NCI-H1436 (cell line): ENCODE measurements at regions not wholly inside any gene's neighbourhood (a gene's known extent, or its start where the extent isn't known, plus 50 kb on each side); places are given as distances from the start of the nearest gene placed in this dataset.

Source experiments
- DNase-seq: peaks from one replicate; lab custom pipeline; 2025; lab: John Stamatoyannopoulos, UW

DNA sequence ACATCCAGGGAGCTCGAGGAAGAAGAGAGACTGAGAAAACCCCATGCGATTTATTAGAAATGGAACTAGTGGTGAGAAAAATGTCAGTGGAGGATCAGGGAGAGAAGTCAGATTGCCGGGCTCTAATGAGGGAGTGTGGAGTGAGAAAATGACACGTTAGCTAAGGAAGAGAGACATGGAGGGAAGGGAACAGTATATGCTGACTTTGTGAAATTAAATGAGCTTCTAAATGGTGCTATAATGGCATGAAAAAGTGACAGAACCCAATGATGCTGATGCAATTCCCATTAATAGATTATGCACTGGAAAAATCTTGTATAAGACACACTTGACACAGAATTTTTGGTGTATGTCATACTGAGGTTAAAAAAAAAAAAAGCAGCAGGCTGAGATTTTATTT, 112.6 kb downstream of the HSPH1 start:
- DNase-seq: no peak

DNA sequence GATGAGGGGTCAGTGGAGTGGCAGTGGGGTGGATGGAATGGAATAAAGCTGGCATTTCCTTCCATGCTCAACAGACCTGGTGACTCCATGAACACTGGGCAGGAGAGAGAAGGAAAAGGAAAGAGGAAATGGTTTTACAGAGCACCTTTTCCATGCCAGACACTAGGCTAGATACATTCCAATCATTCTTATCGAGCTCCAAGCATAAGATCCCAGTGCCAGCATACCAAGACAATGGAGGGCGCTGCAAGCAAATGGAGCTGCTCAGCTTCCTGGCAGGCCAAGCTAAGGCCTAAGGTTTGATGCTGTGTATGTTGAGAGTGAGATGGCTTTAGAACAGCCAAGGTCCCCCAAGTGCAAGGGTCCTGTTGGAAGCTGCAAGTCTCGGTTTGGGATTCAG, 113.2 kb downstream of the HSPH1 start:
- no peak for DNase-seq

- peak; percentile 71 for DNase-seq
Measured at GRCh38 chr13:31046711-31047279, 114.3 kb downstream of the TEX26 start.

- no peak for DNase-seq
Measured at GRCh38 chr13:31045286-31046081, 113.0 kb downstream of the TEX26 start.

DNA sequence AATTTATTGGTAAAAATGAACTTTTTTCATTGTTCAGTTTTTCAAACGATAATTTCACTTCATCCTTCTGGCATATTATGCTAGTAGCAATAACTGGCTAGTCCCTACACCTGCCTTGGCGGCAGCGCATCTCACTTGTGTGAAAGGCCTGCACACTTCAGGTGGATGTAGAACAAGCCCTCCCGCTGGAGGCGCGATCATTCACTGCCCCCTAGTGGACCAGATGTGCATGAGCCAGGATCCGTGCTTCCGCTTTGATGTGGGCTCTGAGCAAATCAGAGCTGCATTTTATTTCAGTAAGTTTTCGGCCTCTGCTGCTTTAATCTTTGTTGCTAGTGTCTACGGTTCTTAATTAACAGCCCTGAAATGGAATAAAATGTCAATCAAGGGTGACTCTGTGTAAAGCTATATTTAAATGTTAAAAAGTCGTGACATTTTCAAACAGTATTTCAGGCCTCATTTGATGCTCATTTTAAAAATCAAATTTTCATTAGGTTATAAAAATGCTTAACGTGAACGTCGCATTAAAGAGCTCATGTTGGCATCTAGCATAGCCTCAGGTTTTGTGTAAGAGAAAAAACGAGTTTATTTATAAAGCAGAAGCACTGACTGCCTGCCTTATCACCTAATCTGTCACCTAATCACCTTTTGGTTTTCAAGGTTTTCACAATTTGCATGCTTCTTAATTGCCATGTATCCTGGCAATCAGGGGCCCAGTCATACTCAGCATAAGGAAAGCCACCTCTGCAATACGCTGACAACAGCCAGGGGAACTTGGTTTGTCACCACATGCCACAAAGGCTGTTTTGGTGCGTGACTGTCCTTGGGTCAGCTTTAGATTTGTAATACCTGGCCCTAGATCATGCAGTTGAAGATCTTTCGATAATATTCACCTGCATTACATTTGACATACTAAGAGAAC, 112.2 kb downstream of the TEX26 start:
- peak; percentile 17 for DNase-seq

DNA sequence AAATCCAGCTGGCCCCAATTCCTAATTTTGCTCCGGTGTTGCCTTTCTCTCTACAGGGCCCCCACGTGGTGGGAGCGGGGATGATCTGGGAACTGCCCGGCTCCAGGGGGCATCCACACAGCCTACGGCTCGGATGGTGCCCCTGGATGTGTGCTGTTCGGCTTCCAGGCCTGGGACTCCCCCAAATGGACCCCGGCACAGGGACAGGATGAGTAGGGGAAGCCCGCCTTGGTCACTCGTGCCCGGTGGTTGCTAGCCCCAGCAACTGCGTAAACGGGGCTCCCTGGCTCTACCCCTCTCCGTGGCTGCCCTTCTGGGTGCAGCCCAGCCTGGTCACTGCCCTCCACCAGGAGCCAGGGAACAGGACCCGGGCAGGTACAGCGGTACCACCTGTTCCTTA, 111.5 kb downstream of the TEX26 start:
- no peak for DNase-seq

GRCh38 chr13:31042481-31043165, 110.2 kb downstream of the TEX26 start:
- no peak for DNase-seq

- no peak for DNase-seq
Measured at GRCh38 chr13:31042049-31042448, 109.6 kb downstream of the TEX26 start.

DNA sequence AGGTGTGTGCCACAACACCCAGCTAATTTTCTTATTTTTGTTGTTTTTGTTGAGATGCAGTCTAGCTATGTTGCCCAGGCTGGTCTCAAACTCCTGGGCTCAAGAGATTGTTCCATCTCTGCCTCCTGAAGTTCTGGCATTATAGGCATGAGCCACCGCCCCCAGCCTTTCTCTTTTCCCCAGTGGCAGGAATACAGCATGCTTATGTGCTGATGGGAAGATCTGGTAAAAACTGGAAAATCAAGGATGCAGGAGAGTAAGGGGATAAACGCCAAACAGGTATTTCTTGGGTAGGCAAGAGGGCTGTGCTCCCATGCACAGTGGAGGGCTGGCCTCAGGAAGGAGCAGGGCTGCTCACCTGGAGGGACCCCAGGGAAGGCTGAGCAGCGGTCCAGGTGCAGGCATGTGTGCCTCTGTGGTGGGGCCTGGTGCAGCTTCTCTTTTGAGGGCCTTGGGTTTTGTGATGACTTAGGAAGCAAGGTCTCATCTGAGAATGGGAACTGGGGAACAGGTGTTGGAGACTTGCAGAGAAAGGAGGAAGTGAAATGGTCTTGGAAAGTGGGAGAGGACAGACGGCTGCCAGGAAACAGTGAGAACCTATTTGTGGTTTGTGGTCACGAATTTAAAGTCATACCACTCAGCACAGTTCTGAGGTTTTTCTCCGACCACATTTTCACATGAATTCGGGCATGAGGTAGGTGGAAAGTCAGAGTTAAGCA, 106.5 kb downstream of the TEX26 start:
- DNase-seq: no peak

DNA sequence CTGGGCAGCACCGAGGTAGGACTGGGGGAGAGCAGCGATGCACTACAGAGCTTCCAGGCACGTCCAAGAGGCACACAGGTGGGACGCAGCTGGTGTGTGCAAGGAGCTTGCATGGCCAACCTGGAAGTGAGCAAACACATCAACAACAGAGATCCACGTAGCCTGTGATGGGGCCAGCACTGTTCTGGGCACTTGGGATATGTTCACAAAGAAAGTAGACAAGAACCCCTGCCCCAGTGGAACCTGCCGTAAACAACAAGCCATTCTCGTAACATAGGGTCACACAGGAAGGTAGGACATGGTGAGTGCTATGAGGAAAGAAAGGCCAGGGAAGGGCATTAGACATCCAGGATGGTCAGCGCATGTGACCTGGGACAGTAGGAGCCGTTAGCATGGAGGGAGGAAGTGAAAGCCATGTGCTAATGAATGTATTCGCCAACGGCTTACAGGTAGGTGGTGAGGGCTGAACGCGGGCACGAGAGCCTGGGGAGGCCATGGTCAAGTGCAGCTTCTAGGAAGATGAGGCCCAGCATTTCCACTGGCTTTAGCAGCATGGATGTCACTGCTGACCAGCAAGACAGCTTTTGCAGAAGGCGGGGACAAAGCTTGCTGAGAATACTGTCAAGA, 105.5 kb downstream of the TEX26 start:
- DNase-seq: no peak

DNA sequence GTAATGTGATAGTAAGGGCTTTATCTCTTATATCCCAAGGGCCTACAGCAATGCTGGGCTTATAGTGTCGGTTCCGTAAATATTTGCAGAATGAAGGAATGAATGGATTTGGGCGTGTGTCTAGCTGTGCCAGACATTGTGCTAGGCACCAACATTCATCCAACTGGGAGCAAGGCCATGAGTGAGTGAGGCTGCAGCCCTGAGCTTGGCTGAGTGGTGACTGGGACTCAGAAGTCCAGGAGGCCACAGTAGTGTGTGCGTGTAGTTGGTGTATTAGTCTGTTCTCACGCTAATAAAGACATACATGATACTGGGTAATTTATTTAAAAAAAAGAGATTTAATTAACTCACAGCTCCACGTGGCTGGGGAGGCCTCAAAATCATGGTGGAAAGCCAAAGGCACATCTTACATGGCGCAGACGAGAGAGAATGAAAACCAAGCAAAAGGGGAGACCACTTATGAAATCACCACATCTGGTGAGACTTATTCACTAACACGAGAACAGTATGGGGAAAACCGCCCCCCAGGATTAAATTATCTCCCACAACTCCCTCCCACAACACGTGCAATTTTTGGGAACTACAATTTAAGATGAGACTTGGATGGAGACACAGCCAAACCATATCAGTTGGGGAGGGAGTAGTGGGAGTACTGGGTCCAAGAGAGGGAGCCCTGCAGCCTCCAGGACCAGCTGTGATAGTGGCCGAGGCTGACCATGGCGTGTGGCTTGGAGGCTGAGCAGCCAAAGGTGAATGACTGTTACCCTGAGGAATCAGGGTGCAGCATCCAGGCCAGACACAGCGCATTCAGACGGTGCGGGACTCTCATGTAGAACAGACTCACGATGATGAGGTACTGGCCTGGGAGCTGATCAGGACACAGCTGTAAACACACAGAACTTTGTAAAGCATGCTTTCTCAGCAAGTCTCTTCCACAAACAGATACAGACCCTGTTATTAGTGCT, 104.6 kb downstream of the TEX26 start:
- DNase-seq: no peak

GRCh38 chr13:31035185-31035965, 102.9 kb downstream of the TEX26 start:
- no peak for DNase-seq

DNA sequence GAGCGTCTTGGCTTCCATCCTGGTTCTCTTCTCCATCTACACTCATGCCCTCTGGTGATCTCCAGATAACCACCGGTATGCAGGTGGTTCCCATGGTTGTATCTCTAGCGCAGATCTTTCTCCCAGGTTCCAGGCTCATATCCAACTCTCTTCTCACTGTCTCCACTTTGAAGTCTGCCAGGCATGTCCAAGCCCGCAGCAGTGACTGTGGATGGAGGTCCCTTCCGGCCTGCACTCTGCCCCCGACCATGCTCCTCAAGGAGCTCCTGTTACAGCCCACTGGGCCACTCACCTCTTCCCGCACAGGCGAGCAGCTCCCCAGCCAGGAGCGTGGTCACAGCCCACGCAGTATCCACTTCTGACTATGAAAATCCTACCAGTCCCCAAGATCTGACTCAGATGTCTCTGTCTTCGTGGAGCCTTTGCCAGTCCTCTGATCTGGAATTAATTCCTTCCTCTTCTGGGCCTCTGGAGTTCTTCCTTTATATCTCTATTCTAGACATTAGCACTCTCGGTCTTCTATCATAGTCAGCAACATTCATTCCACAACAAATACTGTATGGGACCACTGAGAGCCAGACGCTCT, 100.2 kb downstream of the TEX26 start:
- DNase-seq: no peak

DNA sequence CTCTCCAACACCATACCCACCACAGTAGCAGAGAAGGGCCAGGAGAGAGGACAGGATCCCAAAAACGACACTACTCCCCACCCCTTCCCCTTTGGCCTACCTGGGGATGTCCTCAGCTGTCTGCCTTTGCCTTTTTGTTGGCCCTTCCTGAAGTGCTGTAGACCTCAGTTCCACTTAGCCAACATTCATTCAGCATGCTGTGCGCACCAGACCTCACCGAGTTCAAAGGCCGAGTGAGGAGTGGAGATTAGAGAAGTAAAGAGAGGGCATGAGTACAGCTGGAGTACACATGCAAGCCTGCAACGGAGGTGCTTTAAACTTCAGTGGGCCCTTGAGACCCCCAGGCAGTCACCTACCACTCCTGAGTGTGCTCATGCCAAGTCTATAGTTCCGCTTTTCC, 99.0 kb downstream of the TEX26 start:
- no peak for DNase-seq

- no peak for DNase-seq
Measured at GRCh38 chr13:31029102-31029501, 96.6 kb downstream of the TEX26 start.

- no peak for DNase-seq
Measured at GRCh38 chr13:31027136-31027535, 94.7 kb downstream of the TEX26 start.
